Effector memory CD8-positive, alpha-beta T cell (primary cell): ENCODE measurements at regions not wholly inside any gene's neighbourhood (a gene's known extent, or its start where the extent isn't known, plus 50 kb on each side); places are given as distances from the start of the nearest gene placed in this dataset.

Source experiments
- ATAC-seq: fragments of 150-1000 bp; cut with Tn5 transposase; replicated peaks from 2 replicates; pipeline ENCODE4 v1.10.0; 2021; ENCODE audit warnings: mild to moderate bottlenecking, moderate library complexity
- DNase-seq, 3 experiments: peaks; one replicate each; pipeline ENCODE4 v3.0.0; 2021
- H3K27ac Mint-ChIP-seq, 2 donors: one replicate each; pipeline ENCODE4 v1.8.0; 2022; ENCODE audit warnings: mild to moderate bottlenecking in 2 of 2, mixed read lengths in 2 of 2, moderate library complexity in 2 of 2
- H3K27me3 Mint-ChIP-seq, 2 donors: one replicate each; pipeline ENCODE4 v1.8.0; 2022; ENCODE audit warnings: mixed read lengths in 2 of 2
- H3K36me3 Mint-ChIP-seq: one replicate; pipeline ENCODE4 v1.8.0; 2022; ENCODE audit warnings: mild to moderate bottlenecking, moderate library complexity, mixed read lengths; ENCODE audit not compliant: insufficient read depth
- H3K4me1 Mint-ChIP-seq, 2 donors: one replicate each; pipeline ENCODE4 v1.8.0; 2022; ENCODE audit warnings: low read depth in 2 of 2, mixed read lengths in 2 of 2
- H3K4me3 Mint-ChIP-seq, 2 donors: one replicate each; pipeline ENCODE4 v1.8.0; 2022; ENCODE audit warnings: mild to moderate bottlenecking in 2 of 2, mixed read lengths in 2 of 2, moderate library complexity in 2 of 2
- H3K9me3 Mint-ChIP-seq, 2 donors: one replicate each; pipeline ENCODE4 v1.8.0; 2022; ENCODE audit warnings: mixed read lengths in 2 of 2

DNA sequence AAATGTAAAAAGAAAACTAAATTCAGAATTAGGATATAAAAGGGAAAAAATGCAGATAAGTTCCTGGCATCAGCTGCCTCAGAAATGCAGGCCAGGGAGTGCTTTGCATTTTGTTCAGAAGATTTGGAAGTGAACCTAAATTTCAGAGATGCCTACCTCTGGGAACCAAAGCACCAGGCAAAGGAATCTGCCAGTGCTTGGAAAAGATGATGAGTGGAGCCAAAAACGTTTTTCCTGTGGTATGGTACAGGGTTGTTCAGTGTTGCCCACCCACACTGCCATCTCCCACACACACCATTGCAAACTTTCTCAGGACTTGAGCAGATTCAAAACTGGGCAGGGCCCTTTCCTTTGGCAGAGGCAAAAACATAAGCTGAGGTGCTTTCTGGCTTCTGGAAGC lies 349.5 kb downstream of the TGFB2 start:
- ATAC-seq: no peak
- H3K4me3 Mint-ChIP-seq: no peak overlapping the region
- DNase-seq: no peak
- no peaks in the 10 kb centered on the region for H3K27me3 Mint-ChIP-seq
- peaks cover 0 to 8% of the 10 kb centered on the region in 2 donors for H3K9me3 Mint-ChIP-seq
- no peak overlapping the region for H3K27ac Mint-ChIP-seq
- H3K4me1 Mint-ChIP-seq: no peaks in the 10 kb centered on the region
- H3K36me3 Mint-ChIP-seq: no peaks in the 10 kb centered on the region

DNA sequence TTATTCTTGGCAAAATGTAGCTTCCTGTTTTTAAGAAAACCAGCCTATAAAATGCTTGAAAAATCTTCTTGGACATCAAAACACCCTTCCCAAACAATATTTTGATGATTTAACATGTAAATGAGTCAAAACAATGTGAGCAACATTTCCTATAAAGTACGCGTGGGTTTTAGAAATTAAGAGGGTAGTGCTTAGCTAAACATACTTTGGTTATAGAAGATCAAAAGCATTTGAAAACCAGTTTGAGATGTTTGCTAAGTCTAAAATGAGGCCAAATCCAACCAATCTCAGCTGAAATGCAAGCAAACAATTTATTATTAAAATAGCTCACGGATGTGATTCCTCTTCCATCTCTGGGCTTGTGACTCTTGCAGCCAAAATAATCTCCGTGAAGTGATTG lies 350.4 kb downstream of the TGFB2 start:
- H3K9me3 Mint-ChIP-seq: peaks cover 0 to 8% of the 10 kb centered on the region in 2 donors
- no peaks in the 10 kb centered on the region for H3K36me3 Mint-ChIP-seq
- H3K4me1 Mint-ChIP-seq: no peaks in the 10 kb centered on the region
- ATAC-seq (no peak), DNase-seq (no peak)
- H3K27me3 Mint-ChIP-seq: no peaks in the 10 kb centered on the region
- H3K27ac Mint-ChIP-seq: no peak overlapping the region
- no peak overlapping the region for H3K4me3 Mint-ChIP-seq

DNA sequence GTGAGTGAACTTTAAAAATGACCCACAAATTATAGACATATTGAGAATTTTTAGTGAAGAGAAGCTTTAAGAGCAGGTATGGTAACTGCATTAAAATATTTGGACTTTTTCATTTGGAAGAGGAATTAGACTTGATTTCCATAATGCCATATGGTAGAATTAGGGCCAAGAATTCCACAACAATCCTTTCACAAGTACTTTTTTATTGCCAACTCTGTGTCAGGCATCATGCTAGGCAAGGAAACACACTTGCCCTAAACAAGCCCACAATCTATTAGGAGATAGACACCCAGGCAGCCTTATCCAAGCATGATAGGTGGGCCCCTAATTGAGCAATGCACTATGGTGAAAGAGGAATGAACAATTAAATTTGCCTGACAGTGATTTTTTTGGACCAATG lies 353.0 kb downstream of the TGFB2 start:
- no peak for DNase-seq
- no peaks in the 10 kb centered on the region for H3K36me3 Mint-ChIP-seq
- no peak for ATAC-seq
- no peak overlapping the region for H3K4me3 Mint-ChIP-seq
- H3K27me3 Mint-ChIP-seq: no peaks in the 10 kb centered on the region
- H3K9me3 Mint-ChIP-seq: peaks cover 0 to 12% of the 10 kb centered on the region in 2 donors
- no peaks in the 10 kb centered on the region for H3K4me1 Mint-ChIP-seq
- no peak overlapping the region for H3K27ac Mint-ChIP-seq

DNA sequence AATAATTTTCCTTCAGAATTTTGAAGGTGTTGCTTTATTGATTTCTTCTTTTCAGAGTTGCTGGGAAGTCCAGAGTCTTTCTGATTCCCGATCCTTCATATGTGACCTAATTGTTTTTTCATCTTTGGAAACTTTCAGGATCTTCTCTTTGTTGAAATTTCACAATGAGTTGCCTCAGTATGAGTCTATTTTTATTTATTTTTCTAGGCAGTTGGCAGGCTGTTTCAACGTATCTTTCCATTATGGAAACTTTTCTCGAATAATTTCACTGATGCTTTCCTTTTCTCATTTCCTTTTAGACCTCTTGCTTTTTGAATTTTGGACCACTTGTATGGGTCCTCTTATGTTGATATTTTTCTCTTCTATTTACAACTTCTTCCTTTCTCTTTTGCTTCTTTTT lies 354.3 kb downstream of the TGFB2 start:
- H3K27ac Mint-ChIP-seq: no peak overlapping the region
- ATAC-seq (no peak), DNase-seq (no peak)
- H3K9me3 Mint-ChIP-seq: peaks cover 0 to 12% of the 10 kb centered on the region in 2 donors
- H3K4me3 Mint-ChIP-seq: no peak overlapping the region
- no peaks in the 10 kb centered on the region for H3K27me3 Mint-ChIP-seq
- H3K36me3 Mint-ChIP-seq: no peaks in the 10 kb centered on the region
- no peaks in the 10 kb centered on the region for H3K4me1 Mint-ChIP-seq

DNA sequence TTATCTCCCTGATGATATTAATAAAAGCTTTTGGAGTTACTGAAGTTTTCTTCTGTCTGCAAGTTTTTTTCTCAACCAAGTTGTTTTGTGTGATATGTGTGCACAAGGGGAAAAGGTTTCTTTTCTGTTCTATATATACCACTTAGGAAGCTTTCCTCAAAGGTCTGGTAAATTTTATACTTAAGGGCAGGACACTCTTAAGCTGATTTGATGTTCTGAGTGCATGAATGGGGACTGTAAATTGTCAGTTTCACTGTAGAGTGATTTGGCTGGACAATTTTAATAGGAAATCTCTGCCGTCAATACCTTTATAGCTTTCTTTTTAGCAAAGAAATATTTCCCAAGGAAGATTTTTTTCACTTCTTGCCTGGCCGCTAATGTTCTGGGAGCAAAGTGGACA lies 354.7 kb downstream of the TGFB2 start:
- no peaks in the 10 kb centered on the region for H3K4me1 Mint-ChIP-seq
- no peaks in the 10 kb centered on the region for H3K36me3 Mint-ChIP-seq
- H3K4me3 Mint-ChIP-seq: no peak overlapping the region
- no peaks in the 10 kb centered on the region for H3K27me3 Mint-ChIP-seq
- DNase-seq: no peak
- peaks cover 0 to 12% of the 10 kb centered on the region in 2 donors for H3K9me3 Mint-ChIP-seq
- ATAC-seq: no peak
- no peak overlapping the region for H3K27ac Mint-ChIP-seq

DNA sequence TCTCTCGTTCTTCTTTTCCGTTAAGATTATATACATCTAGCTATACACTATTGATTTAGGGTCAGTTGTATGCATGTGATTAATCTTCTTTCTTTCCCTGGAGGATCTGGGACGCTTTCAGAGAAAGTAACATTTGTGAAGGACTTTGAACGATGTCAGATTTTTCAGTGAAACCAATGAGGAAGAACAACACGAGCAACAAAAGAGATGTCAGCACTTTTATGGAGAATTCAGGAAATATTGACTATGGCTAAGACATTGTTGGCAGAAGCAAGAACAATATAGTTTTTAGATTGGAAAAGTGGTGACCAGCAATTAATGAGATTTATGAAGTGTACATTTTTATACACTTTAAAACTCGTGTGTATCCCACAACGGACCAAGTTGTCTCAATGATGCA lies 355.5 kb downstream of the TGFB2 start:
- H3K36me3 Mint-ChIP-seq: no peaks in the 10 kb centered on the region
- DNase-seq (no peak), ATAC-seq (no peak)
- H3K4me1 Mint-ChIP-seq: no peaks in the 10 kb centered on the region
- no peak overlapping the region for H3K27ac Mint-ChIP-seq
- H3K4me3 Mint-ChIP-seq: no peak overlapping the region
- peaks cover 0 to 12% of the 10 kb centered on the region in 2 donors for H3K9me3 Mint-ChIP-seq
- H3K27me3 Mint-ChIP-seq: no peaks in the 10 kb centered on the region

DNA sequence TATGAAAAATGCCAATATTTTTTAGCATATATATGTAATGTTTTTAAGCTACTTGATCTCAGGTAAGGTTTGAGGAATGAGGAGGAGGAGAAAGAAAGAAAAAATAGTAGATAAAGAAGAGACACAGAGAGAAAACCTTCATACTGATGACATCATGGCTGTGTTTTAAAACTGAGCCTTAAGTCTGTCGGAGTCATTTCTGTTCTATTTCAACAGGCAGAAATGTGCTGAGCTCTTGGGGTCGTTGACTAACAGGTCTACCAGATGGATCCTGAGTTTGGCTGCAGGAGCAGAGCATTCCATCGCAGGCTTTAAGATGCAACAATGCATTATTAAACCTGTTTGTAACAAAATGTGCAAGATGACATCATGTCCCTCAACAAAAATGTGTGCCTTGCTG lies 356.0 kb downstream of the TGFB2 start:
- no peaks in the 10 kb centered on the region for H3K27me3 Mint-ChIP-seq
- H3K9me3 Mint-ChIP-seq: peaks cover 0 to 11% of the 10 kb centered on the region in 2 donors
- H3K36me3 Mint-ChIP-seq: no peaks in the 10 kb centered on the region
- no peak overlapping the region for H3K4me3 Mint-ChIP-seq
- DNase-seq: no peak
- no peaks in the 10 kb centered on the region for H3K4me1 Mint-ChIP-seq
- H3K27ac Mint-ChIP-seq: no peak overlapping the region
- ATAC-seq: no peak

DNA sequence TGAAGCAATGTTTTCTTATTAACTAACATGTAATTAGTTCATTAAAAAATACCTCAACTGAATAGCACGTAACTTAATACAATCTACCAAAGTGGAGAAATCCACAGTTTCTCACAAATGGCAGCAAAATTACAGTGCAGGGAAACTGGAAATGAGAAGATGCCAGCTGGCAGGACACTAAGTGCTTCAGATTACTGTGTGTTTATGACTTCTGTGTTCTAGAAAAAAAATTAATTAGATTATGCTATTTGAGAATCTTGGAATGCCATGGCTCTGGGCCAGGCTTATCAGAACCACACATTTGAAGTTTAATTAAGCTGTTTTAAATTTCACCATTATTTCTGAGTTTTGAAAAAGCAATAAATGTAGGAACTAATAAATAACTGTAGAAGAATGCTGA lies 357.6 kb downstream of the TGFB2 start:
- H3K4me3 Mint-ChIP-seq: no peak overlapping the region
- no peaks in the 10 kb centered on the region for H3K27me3 Mint-ChIP-seq
- no peak for DNase-seq
- H3K4me1 Mint-ChIP-seq: no peaks in the 10 kb centered on the region
- peaks cover 0 to 9% of the 10 kb centered on the region in 2 donors for H3K9me3 Mint-ChIP-seq
- no peaks in the 10 kb centered on the region for H3K36me3 Mint-ChIP-seq
- no peak overlapping the region for H3K27ac Mint-ChIP-seq
- ATAC-seq: no peak

DNA sequence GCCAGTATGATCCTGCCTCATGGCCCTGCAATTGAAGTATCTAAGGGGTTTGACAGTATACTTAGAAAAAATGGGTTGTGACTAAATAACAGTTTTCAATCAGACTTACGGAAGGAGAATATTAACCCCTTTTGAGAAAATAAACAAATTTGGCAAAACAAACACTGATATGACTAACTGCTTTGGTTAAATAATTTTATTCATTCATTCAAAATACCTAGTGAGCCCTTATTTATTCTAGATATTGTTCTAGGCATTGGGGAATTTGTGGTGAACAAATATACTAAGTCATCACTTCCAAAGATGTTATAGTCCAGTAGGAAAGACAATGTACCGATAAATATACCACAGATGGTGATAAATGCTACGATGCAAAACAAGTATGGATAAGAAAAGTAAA lies 358.7 kb downstream of the TGFB2 start:
- Mint-ChIP-seq H3K9me3 (peaks cover 0 to 9% of the 10 kb centered on the region in 2 donors), H3K4me3 (no peak overlapping the region), H3K27ac (no peak overlapping the region), H3K27me3 (no peaks in the 10 kb centered on the region), H3K4me1 (no peaks in the 10 kb centered on the region), H3K36me3 (no peaks in the 10 kb centered on the region)
- no peak for DNase-seq
- no peak for ATAC-seq

DNA sequence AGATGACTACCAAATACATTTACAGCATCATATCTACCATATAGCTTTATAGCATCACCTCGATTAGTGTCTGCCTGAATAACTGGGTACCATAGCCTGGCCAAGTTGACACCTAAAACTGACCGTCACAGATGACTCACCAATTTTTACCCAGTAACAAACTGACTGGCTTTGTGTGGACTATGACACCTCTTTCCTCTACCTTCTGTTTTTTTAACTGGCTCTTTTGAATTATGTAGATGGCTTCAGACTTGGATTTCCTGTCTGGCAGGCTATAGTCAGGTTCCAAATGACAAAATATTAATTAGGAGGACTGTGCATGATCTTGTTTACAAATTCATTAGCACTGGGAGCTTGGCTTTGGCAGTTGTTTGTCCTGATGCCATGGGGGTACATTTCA lies 360.3 kb downstream of the TGFB2 start:
- Mint-ChIP-seq H3K4me3 (no peak overlapping the region), H3K9me3 (peaks cover 0 to 7% of the 10 kb centered on the region in 2 donors), H3K27me3 (no peaks in the 10 kb centered on the region), H3K27ac (no peak overlapping the region), H3K4me1 (no peaks in the 10 kb centered on the region), H3K36me3 (no peaks in the 10 kb centered on the region)
- DNase-seq (no peak), ATAC-seq (no peak)

DNA sequence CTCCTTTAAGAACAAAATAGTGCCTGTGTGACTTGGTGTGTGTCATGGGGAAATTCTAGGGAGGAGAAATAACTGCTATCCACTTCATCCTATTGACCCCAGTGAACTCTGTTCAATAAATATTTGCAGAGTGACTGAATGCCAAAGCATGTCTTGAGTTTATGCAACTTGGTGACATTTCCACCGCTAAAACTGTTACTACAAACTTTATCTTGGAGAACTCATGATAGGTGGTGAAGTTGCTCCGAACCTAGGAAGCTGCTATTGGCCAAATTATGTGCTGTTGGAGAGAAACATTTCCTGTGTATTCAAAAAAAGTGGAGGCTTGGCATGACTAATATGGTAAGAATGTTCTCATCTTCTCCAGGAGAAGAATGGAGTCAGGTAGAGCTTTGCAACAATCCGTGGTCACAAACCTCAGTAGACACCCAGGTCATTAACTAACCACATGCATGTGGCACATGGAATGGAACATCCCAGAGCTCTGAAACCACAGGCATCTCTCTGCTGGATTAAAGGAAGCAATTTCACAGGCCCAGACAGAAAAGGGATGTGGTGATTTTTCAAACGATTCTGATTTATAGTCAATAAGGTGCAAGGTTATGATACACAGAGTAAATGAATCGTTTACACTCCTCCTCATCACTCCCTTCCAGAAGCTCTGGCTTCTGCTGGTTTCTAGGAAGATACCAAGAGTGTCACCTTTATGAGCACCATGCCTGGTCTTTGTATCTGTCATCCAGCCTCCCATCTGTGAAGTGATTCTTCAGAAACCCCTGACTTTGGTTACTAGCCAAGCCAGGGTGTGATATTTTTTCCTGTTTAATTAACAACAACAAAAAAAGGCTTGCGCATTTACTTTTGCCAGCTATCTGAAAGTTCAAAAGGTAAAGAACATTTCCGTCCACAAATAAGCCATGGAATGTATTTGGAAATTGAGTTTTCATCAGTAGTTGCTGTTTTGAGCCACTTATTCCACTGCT lies 361.1 kb downstream of the TGFB2 start:
- ATAC-seq (no peak), DNase-seq (no peak)
- Mint-ChIP-seq H3K27me3 (no peaks in the 10 kb centered on the region), H3K27ac (no peak overlapping the region), H3K4me3 (no peak overlapping the region), H3K4me1 (no peaks in the 10 kb centered on the region), H3K36me3 (no peaks in the 10 kb centered on the region), H3K9me3 (peaks cover 0 to 5% of the 10 kb centered on the region in 2 donors)

DNA sequence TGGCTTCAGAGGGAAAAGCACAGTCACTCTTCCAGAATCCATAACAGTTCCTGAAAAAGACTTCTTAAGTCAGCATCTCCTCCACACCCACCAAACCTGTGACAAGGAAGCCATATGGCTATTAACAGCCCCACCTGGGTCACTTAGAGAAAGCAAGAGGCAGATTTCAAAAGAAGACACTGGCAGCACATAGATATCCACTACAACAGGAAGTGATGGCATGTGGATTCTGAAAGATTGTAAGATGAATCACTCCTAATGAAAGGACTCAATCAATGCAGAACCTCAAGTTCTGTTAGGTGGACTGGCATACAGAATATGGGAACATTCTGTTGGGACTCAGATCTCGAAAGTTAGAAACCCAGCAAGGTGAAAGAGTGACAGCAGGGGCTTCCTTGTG lies 365.9 kb downstream of the TGFB2 start:
- no peak overlapping the region for H3K27ac Mint-ChIP-seq
- H3K27me3 Mint-ChIP-seq: no peaks in the 10 kb centered on the region
- DNase-seq: no peak
- H3K9me3 Mint-ChIP-seq: peaks cover 0 to 4% of the 10 kb centered on the region in 2 donors
- no peaks in the 10 kb centered on the region for H3K4me1 Mint-ChIP-seq
- no peak for ATAC-seq
- H3K36me3 Mint-ChIP-seq: peaks cover 2% of the 10 kb centered on the region
- H3K4me3 Mint-ChIP-seq: no peak overlapping the region

DNA sequence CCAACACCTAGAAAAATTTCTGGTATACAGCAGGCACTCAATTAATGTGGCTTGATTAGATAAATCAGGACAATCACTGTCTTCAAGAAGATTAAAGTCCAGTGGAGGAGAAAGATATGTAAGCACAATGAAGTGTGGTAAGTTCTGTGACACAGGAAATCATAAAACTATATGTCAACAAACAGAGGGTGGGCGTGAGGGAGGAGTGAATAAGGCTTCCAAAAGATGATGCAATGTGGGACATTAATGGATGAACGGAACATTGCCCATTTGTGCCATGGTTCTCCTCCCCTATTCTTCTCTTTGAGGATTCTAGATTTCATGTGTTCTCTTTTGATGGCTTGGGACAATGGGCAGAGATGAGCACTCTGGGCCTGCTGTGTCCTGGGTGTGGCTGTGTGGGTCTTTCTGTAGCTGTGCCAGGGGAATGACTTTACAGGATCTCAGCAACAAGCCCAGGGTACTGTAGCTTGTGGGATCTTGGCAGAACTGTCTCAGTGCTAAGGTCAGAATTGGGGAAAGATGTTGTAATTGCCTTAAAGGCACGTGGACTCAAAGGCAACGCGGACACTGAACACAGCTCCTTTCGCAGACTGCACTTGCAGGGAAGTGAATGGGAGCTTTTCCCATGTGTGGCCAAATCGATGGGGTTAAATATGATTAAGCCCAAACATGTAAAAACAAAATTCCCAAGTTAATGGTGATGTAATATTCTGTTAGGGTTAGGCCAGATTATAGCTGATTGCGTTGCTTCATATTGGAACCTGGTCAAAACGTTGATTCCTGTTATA lies 366.9 kb downstream of the TGFB2 start:
- peaks cover 0 to 10% of the 10 kb centered on the region in 2 donors for H3K9me3 Mint-ChIP-seq
- H3K27me3 Mint-ChIP-seq: no peaks in the 10 kb centered on the region
- ATAC-seq: no peak
- peaks cover 2% of the 10 kb centered on the region for H3K36me3 Mint-ChIP-seq
- H3K27ac Mint-ChIP-seq: no peak overlapping the region
- DNase-seq: no peak
- no peaks in the 10 kb centered on the region for H3K4me1 Mint-ChIP-seq
- no peak overlapping the region for H3K4me3 Mint-ChIP-seq

DNA sequence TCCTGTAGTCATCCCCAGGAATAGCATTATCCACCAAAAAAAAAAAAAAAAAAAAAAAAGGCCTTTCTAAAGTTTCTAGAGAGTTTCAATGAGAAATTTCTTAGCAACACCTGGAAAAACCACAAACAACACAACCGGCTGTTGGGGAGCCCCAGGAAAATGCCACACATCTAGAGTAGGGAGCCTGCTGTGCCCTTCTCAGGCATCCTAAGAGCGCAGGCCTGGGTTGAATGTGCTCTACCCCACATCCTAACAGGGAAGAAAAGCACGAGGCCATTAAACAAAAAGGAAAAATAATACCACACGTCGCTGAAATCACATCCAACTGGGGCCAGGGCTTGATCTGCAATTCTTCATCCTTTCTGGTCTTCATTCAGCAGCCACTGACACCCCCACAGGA lies 367.5 kb downstream of the TGFB2 start:
- no peak overlapping the region for H3K27ac Mint-ChIP-seq
- no peaks in the 10 kb centered on the region for H3K27me3 Mint-ChIP-seq
- ATAC-seq: no peak
- DNase-seq: no peak
- H3K9me3 Mint-ChIP-seq: peaks cover 0 to 10% of the 10 kb centered on the region in 2 donors
- peaks cover 2% of the 10 kb centered on the region for H3K36me3 Mint-ChIP-seq
- no peak overlapping the region for H3K4me3 Mint-ChIP-seq
- no peaks in the 10 kb centered on the region for H3K4me1 Mint-ChIP-seq
